ENCODE measurements at regions not wholly inside any gene's neighbourhood (a gene's known extent, or its start where the extent isn't known, plus 50 kb on each side); places are given as distances from the start of the nearest gene placed in this dataset.

GRCh38 chr16:63983401-63983800 lies 1138.5 kb downstream of the CDH11 start:
- POLR2A ChIA-PET, result no interaction called here
- CTCF ChIA-PET, result no interaction called here
- Histone ChIP-seq H3K9me3 (ENCODE audit: control insufficient read depth, insufficient read depth, low read depth, low read length) (no peaks in the 10 kb centered on the region), H3K4me1 (ENCODE audit: control insufficient read depth, insufficient read depth, low read length) (no peaks in the 10 kb centered on the region), H3K27me3 (ENCODE audit: control insufficient read depth, insufficient read depth, low read length) (no peaks in the 10 kb centered on the region), H3K4me3 (ENCODE audit: low read depth in 2 of 2, low read length in 2 of 2) (no peak overlapping the region), H3K27ac (ENCODE audit: low read length) (no peak overlapping the region), H3K36me3 (ENCODE audit: control insufficient read depth, insufficient read depth, low read length) (no peaks in the 10 kb centered on the region)
- in situ Hi-C loops (cut with HindIII; ENCODE audit: low pct_unique_long_range_greater_than_20kb, low sequenced_read_pairs) (no loop called here), intact Hi-C loops (cut with micrococcal nuclease; ENCODE audit: unreplicated experiment) (no loop called here)
- DNase-seq (ENCODE audit: low read depth, low spot score), result no peak
- TF ChIP-seq REST (IDR thresholded peaks at IDR 0.05; ENCODE audit: insufficient read depth in 1 of 2, low read depth in 2 of 2, low read length in 1 of 2), result no peak
- TF ChIP-seq CTCF (IDR thresholded peaks at IDR 0.05), result no peak
- TF ChIP-seq TCF7L2 (IDR thresholded peaks at IDR 0.05; ENCODE audit: low read depth, low read length), result no peak
- no TSS peak for BruUV-seq (replicated peaks)
- ATAC-seq, result no peak

- H3K9me3 ChIP-seq (ENCODE audit: control insufficient read depth, insufficient read depth, low read depth, low read length), result no peaks in the 10 kb centered on the region
- no peak overlapping the region for H3K27ac ChIP-seq (ENCODE audit: low read length)
- ChIA-PET CTCF (no interaction called here), POLR2A (no interaction called here)
- no peaks in the 10 kb centered on the region for H3K36me3 ChIP-seq (ENCODE audit: control insufficient read depth, insufficient read depth, low read length)
- no TSS peak for BruUV-seq (replicated peaks)
- intact Hi-C loops (cut with micrococcal nuclease; ENCODE audit: unreplicated experiment) (no loop called here), in situ Hi-C loops (cut with HindIII; ENCODE audit: low pct_unique_long_range_greater_than_20kb, low sequenced_read_pairs) (no loop called here)
- H3K4me1 ChIP-seq (ENCODE audit: control insufficient read depth, insufficient read depth, low read length), result no peaks in the 10 kb centered on the region
- DNase-seq (ENCODE audit: low read depth, low spot score), result no peak
- ATAC-seq, result no peak
- TF ChIP-seq CTCF (IDR thresholded peaks at IDR 0.05) (no peak), POLR2AphosphoS5 (IDR thresholded peaks at IDR 0.05; ENCODE audit: low read depth, low read length) (no peak), TCF7L2 (IDR thresholded peaks at IDR 0.05; ENCODE audit: low read depth, low read length) (no peak), REST (IDR thresholded peaks at IDR 0.05; ENCODE audit: insufficient read depth in 1 of 2, low read depth in 2 of 2, low read length in 1 of 2) (no peak), SIN3A (IDR thresholded peaks at IDR 0.05; ENCODE audit: borderline replicate concordance, insufficient read depth, low read depth, low read length) (no peak)
- H3K27me3 ChIP-seq (ENCODE audit: control insufficient read depth, insufficient read depth, low read length), result no peaks in the 10 kb centered on the region
- no peak overlapping the region for H3K4me3 ChIP-seq (ENCODE audit: low read depth in 2 of 2, low read length in 2 of 2)
These were observed 1139.1 kb downstream of the CDH11 start for GRCh38 chr16:63982741-63983140.
